ENCODE measurements at regions not wholly inside any gene's neighbourhood (a gene's known extent, or its start where the extent isn't known, plus 50 kb on each side); places are given as distances from the start of the nearest gene placed in this dataset.

- H3K9me3 Mint-ChIP-seq, result peaks cover 16% of the 10 kb centered on the region
Measured at GRCh38 chr13:103952183-103952582, 886.0 kb upstream of the SLC10A2 start.

DNA sequence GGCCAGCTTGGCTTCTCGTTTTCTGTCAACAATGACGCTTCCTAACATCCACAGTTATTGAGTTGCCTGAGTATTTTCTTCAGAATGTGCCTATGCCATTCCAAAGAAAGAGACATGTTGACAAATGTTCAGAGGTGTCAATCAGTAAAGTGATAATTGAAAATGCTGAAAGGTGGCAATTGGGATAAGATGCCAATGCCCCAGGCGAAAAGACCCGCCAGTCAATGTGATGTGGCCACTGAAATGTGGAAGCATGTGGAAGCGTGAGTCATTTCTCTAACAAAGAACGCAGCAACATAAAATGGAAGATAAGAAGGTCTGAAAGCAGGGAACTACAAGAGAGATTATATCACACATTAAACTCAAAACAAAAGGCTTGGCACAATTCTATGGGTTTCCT, 882.2 kb upstream of the SLC10A2 start:
- Mint-ChIP-seq H3K27ac (peak overlapping the region; percentile 63), H3K4me1 (peaks cover 19% of the 10 kb centered on the region), H3K27me3 (ENCODE audit: low read depth) (no peaks in the 10 kb centered on the region), H3K36me3 (peaks cover 7% of the 10 kb centered on the region), H3K9me3 (peaks cover 11% of the 10 kb centered on the region), H3K4me3 (no peak overlapping the region)
- TF ChIP-seq, protein P1, sequence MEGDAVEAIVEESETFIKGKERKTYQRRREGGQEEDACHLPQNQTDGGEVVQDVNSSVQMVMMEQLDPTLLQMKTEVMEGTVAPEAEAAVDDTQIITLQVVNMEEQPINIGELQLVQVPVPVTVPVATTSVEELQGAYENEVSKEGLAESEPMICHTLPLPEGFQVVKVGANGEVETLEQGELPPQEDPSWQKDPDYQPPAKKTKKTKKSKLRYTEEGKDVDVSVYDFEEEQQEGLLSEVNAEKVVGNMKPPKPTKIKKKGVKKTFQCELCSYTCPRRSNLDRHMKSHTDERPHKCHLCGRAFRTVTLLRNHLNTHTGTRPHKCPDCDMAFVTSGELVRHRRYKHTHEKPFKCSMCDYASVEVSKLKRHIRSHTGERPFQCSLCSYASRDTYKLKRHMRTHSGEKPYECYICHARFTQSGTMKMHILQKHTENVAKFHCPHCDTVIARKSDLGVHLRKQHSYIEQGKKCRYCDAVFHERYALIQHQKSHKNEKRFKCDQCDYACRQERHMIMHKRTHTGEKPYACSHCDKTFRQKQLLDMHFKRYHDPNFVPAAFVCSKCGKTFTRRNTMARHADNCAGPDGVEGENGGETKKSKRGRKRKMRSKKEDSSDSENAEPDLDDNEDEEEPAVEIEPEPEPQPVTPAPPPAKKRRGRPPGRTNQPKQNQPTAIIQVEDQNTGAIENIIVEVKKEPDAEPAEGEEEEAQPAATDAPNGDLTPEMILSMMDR (IDR thresholded peaks at IDR 0.05; ENCODE audit: unreplicated experiment), result no peak
- DNase-seq (ENCODE audit: low spot score in 2 of 2, unreplicated experiment in 2 of 2), result no peak

More at GRCh38 chr13:103952183-103952582, 886.0 kb upstream of the SLC10A2 start:
- Mint-ChIP-seq H3K27ac (no peak overlapping the region), H3K4me1 (peaks cover 16% of the 10 kb centered on the region), H3K36me3 (peaks cover 7% of the 10 kb centered on the region), H3K27me3 (ENCODE audit: low read depth) (no peaks in the 10 kb centered on the region), H3K4me3 (no peak overlapping the region)
- no peak for DNase-seq (ENCODE audit: low spot score in 2 of 2, unreplicated experiment in 2 of 2)
- TF ChIP-seq, protein P1 (IDR thresholded peaks at IDR 0.05; ENCODE audit: unreplicated experiment), result no peak

DNA sequence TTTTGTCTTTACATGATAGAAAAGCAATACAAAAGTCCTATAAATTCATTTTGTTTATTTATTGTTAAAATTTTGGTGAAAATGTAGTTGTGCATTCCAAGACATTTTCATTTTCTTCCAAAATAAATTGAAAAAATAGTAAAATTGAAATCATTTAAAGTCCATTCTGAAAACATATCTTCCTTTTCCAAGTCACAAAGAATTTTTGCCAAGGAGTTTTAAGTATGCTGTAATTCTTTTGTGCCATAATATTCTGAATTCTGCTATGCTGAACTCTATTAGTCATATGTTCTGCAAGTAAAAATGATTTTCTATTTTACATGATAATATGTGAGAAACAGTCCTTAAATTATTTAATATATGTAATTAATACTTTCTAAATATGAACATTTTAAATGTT, 879.6 kb upstream of the SLC10A2 start:
- no peak for DNase-seq (ENCODE audit: low spot score in 2 of 2, unreplicated experiment in 2 of 2)
- TF ChIP-seq, protein P1 (IDR thresholded peaks at IDR 0.05; ENCODE audit: unreplicated experiment), result no peak
- no peak overlapping the region for H3K27ac Mint-ChIP-seq
- H3K4me1 Mint-ChIP-seq, result peaks cover 32% of the 10 kb centered on the region
- H3K27me3 Mint-ChIP-seq (ENCODE audit: low read depth), result no peaks in the 10 kb centered on the region
- no peak overlapping the region for H3K4me3 Mint-ChIP-seq
- H3K36me3 Mint-ChIP-seq, result peaks cover 11% of the 10 kb centered on the region
- H3K9me3 Mint-ChIP-seq, result peaks cover 16% of the 10 kb centered on the region

- Mint-ChIP-seq H3K9me3 (peaks cover 25% of the 10 kb centered on the region), H3K27me3 (ENCODE audit: low read depth) (no peaks in the 10 kb centered on the region), H3K36me3 (peaks cover 18% of the 10 kb centered on the region), H3K27ac (peak overlapping the region; percentile 85), H3K4me1 (peaks cover 22% of the 10 kb centered on the region), H3K4me3 (no peak overlapping the region)
- no peak for DNase-seq (ENCODE audit: low spot score in 2 of 2, unreplicated experiment in 2 of 2)
- TF ChIP-seq, protein P1 (IDR thresholded peaks at IDR 0.05; ENCODE audit: unreplicated experiment), result no peak
Measured at GRCh38 chr13:103941506-103942140, 875.4 kb upstream of the SLC10A2 start.

- Mint-ChIP-seq H3K27ac (no peak overlapping the region), H3K4me1 (no peaks in the 10 kb centered on the region), H3K36me3 (peaks cover 21% of the 10 kb centered on the region), H3K9me3 (peaks cover 38% of the 10 kb centered on the region), H3K4me3 (no peak overlapping the region), H3K27me3 (ENCODE audit: low read depth) (no peaks in the 10 kb centered on the region)
- TF ChIP-seq, protein P1 (IDR thresholded peaks at IDR 0.05; ENCODE audit: unreplicated experiment), result no peak
- no peak for DNase-seq (ENCODE audit: low spot score in 2 of 2, unreplicated experiment in 2 of 2)
Measured at GRCh38 chr13:103935117-103935516, 868.9 kb upstream of the SLC10A2 start.
